NB4 (cell line): ENCODE measurements at regions not wholly inside any gene's neighbourhood (a gene's known extent, or its start where the extent isn't known, plus 50 kb on each side); places are given as distances from the start of the nearest gene placed in this dataset.

Source experiments
- DNase-seq: peaks from one replicate; pipeline ENCODE4 v3.0.0; 2010; ENCODE audit warnings: low read depth
- H3K4me3 ChIP-seq: one replicate; pipeline ENCODE4 v1.5.1; 2011; ENCODE audit warnings: mild to moderate bottlenecking, low read depth, low read length, moderate library complexity
- CTCF ChIP-seq: IDR thresholded peaks from one replicate; pipeline ENCODE4 v1.5.1; 2012; ENCODE audit warnings: low read depth, low read length
- MAX ChIP-seq: IDR thresholded peaks from 2 replicates; pipeline ENCODE4 v1.6.1; 2011; ENCODE audit warnings: low read depth, low read length
- MYC ChIP-seq: IDR thresholded peaks from 2 replicates; pipeline ENCODE4 v1.6.1; 2011; ENCODE audit warnings: low read depth, low read length
- POLR2A ChIP-seq: IDR thresholded peaks from 2 replicates; pipeline ENCODE4 v1.6.1; 2011; ENCODE audit warnings: mild to moderate bottlenecking; ENCODE audit not compliant: insufficient read length; ENCODE audit errors: extremely low read depth

GRCh38 chr1:88221411-88221810 is 462.7 kb upstream of the PKN2 start:
- no peak overlapping the region for H3K4me3 ChIP-seq
- DNase-seq = no peak
- TF ChIP-seq CTCF (no peak), MYC (no peak), POLR2A (no peak)

- TF ChIP-seq MAX (no peak), MYC (no peak), POLR2A (no peak), CTCF (no peak)
- no peak for DNase-seq
- H3K4me3 ChIP-seq = no peak overlapping the region
These were observed 459.2 kb upstream of the PKN2 start for GRCh38 chr1:88224906-88225305.

GRCh38 chr1:88228114-88228513 is 456.0 kb upstream of the PKN2 start:
- no peak for DNase-seq
- H3K4me3 ChIP-seq = no peak overlapping the region
- TF ChIP-seq POLR2A = no peak
- TF ChIP-seq MAX = no peak
- no peak for TF ChIP-seq CTCF
- no peak for TF ChIP-seq MYC

GRCh38 chr1:88230126-88230525 is 453.9 kb upstream of the PKN2 start:
- no peak overlapping the region for H3K4me3 ChIP-seq
- no peak for TF ChIP-seq MYC
- no peak for TF ChIP-seq POLR2A
- no peak for TF ChIP-seq MAX
- no peak for TF ChIP-seq CTCF

GRCh38 chr1:88237058-88237457 is 447.0 kb upstream of the PKN2 start:
- DNase-seq = no peak
- H3K4me3 ChIP-seq = no peak overlapping the region
- TF ChIP-seq CTCF = no peak
- TF ChIP-seq MAX = no peak
- no peak for TF ChIP-seq MYC

More at GRCh38 chr1:88230126-88230525, 453.9 kb upstream of the PKN2 start:
- DNase-seq = no peak

GRCh38 chr1:88239205-88239604 is 444.9 kb upstream of the PKN2 start:
- H3K4me3 ChIP-seq = no peak overlapping the region
- no peak for TF ChIP-seq CTCF
- no peak for TF ChIP-seq MYC
- no peak for TF ChIP-seq MAX
- no peak for TF ChIP-seq POLR2A
- DNase-seq = no peak
